ENCODE measurements at regions not wholly inside any gene's neighbourhood (a gene's known extent, or its start where the extent isn't known, plus 50 kb on each side); places are given as distances from the start of the nearest gene placed in this dataset.

DNA sequence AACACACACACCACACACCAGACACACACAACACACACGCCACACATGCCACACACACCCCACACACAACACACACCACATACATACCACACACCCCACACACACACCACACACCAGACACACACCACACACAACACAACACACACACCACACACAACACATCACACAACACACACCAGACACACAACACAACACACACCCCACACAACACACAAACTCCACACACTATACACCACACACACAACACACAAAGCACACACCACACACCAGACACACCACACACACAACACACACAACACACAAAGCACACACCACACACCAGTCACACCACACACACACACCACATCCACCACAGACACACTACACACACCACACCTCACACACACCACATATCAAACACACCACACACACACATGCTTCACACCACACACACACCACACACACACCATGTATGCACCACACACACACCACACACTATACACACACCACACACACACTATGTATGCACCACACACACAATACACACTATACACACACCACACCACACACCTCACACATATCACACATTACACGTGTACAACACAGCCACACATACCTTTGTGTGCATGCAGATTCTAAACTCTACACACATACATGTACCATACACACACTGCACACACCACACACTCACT is 72.2 kb downstream of the TMEM18 start:
- TF ChIP-seq, protein P1, sequence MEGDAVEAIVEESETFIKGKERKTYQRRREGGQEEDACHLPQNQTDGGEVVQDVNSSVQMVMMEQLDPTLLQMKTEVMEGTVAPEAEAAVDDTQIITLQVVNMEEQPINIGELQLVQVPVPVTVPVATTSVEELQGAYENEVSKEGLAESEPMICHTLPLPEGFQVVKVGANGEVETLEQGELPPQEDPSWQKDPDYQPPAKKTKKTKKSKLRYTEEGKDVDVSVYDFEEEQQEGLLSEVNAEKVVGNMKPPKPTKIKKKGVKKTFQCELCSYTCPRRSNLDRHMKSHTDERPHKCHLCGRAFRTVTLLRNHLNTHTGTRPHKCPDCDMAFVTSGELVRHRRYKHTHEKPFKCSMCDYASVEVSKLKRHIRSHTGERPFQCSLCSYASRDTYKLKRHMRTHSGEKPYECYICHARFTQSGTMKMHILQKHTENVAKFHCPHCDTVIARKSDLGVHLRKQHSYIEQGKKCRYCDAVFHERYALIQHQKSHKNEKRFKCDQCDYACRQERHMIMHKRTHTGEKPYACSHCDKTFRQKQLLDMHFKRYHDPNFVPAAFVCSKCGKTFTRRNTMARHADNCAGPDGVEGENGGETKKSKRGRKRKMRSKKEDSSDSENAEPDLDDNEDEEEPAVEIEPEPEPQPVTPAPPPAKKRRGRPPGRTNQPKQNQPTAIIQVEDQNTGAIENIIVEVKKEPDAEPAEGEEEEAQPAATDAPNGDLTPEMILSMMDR (IDR thresholded peaks at IDR 0.05; ENCODE audit: control extremely low read depth in 1 of 3, insufficient read depth in 1 of 3, low read depth in 1 of 3, low read length in 3 of 3): no peak
- TF ChIP-seq CEBPB (IDR thresholded peaks at IDR 0.05; ENCODE audit: low read depth, low read length): no peak
- TF ChIP-seq, protein P2, sequence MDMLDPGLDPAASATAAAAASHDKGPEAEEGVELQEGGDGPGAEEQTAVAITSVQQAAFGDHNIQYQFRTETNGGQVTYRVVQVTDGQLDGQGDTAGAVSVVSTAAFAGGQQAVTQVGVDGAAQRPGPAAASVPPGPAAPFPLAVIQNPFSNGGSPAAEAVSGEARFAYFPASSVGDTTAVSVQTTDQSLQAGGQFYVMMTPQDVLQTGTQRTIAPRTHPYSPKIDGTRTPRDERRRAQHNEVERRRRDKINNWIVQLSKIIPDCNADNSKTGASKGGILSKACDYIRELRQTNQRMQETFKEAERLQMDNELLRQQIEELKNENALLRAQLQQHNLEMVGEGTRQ (IDR thresholded peaks at IDR 0.05; ENCODE audit: low read length): no peak
- TF ChIP-seq JUN (IDR thresholded peaks at IDR 0.05; ENCODE audit: low read depth, low read length): no peak
- TF ChIP-seq RFX5 (IDR thresholded peaks at IDR 0.05; ENCODE audit: borderline replicate concordance, low read depth, low read length): no peak
- no peak for TF ChIP-seq CTBP2 (IDR thresholded peaks at IDR 0.05; ENCODE audit: borderline replicate concordance, insufficient read depth, insufficient read length, low read length)
